ENCODE measurements at regions not wholly inside any gene's neighbourhood (a gene's known extent, or its start where the extent isn't known, plus 50 kb on each side); places are given as distances from the start of the nearest gene placed in this dataset.

DNA sequence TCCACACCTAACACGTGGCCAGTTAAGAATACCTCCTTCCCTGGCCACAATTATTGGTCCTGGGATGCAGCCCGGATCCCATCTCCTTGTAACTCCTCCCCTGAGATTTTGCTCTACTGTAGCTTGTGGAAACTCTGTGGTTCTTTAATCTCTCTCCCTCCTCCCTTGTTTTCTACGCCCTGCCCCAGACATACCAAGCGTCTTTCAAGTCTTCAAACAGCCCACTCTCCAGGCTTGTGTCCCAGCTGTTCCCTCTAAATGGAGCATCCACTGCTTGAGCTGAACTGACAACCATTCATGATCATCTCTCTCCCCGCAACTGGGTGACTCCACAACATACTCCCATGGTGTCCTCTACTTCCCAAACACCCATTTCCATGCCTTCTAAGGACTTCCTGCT is 111.6 kb downstream of the SIPA1L2 start:
- Mint-ChIP-seq H3K4me1 (ENCODE audit: low read depth) (no peaks in the 10 kb centered on the region), H3K4me3 (no peak overlapping the region), H3K9me3 (no peaks in the 10 kb centered on the region), H3K27me3 (peaks cover 4% of the 10 kb centered on the region), H3K27ac (no peak overlapping the region), H3K36me3 (ENCODE audit: low read depth) (no peaks in the 10 kb centered on the region)
- ATAC-seq (ENCODE audit: poor library complexity): no peak
- CTCF ChIA-PET: no interaction called here
- no peaks in the 10 kb centered on the region for H3K36me3 ChIP-seq (ENCODE audit: insufficient read depth, low read length)
- TF ChIP-seq, protein P1, sequence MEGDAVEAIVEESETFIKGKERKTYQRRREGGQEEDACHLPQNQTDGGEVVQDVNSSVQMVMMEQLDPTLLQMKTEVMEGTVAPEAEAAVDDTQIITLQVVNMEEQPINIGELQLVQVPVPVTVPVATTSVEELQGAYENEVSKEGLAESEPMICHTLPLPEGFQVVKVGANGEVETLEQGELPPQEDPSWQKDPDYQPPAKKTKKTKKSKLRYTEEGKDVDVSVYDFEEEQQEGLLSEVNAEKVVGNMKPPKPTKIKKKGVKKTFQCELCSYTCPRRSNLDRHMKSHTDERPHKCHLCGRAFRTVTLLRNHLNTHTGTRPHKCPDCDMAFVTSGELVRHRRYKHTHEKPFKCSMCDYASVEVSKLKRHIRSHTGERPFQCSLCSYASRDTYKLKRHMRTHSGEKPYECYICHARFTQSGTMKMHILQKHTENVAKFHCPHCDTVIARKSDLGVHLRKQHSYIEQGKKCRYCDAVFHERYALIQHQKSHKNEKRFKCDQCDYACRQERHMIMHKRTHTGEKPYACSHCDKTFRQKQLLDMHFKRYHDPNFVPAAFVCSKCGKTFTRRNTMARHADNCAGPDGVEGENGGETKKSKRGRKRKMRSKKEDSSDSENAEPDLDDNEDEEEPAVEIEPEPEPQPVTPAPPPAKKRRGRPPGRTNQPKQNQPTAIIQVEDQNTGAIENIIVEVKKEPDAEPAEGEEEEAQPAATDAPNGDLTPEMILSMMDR (IDR thresholded peaks at IDR 0.05): no peak
- no peak overlapping the region for H3K27ac ChIP-seq (ENCODE audit: low read depth in 1 of 2, low read length in 2 of 2)
- intact Hi-C loops (cut with DNase I, micrococcal nuclease): no loop called here
- no peaks in the 10 kb centered on the region for H3K4me1 ChIP-seq (ENCODE audit: insufficient read depth, low read length)
- DNase-seq: no peak
- POLR2A ChIA-PET: no interaction called here
- H3K9me3 ChIP-seq (ENCODE audit: control insufficient read depth in 1 of 2, insufficient read depth in 1 of 2, low read length in 2 of 2): no peaks in the 10 kb centered on the region
- H3K27me3 ChIP-seq (ENCODE audit: control insufficient read depth in 1 of 2, insufficient read depth in 2 of 2, low read length in 2 of 2): no peaks in the 10 kb centered on the region
- H3K4me3 ChIP-seq (ENCODE audit: low read length): no peak overlapping the region

DNA sequence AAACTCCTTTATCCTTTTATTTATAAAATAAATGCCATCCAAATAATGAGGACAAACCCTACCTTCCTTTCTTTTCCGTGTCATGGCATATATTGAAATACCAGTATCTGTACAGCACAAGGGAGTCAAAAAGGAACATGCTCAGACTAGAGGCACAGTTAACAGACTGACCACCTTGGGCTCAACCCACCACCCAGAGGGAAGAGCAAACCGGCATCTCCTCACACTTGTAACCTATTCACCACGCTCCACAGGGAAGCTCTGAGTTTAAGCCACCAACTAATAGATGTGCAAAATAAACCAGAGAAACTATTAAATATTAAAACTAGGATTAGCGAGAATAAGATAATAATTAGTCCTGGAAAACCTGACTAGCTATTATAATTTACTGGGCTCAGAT is 112.7 kb downstream of the SIPA1L2 start:
- Mint-ChIP-seq H3K36me3 (ENCODE audit: low read depth) (no peaks in the 10 kb centered on the region), H3K9me3 (no peaks in the 10 kb centered on the region), H3K27ac (no peak overlapping the region), H3K27me3 (peaks cover 4% of the 10 kb centered on the region), H3K4me1 (ENCODE audit: low read depth) (no peaks in the 10 kb centered on the region), H3K4me3 (no peak overlapping the region)
- Histone ChIP-seq H3K36me3 (ENCODE audit: insufficient read depth, low read length) (no peaks in the 10 kb centered on the region), H3K9me3 (ENCODE audit: control insufficient read depth in 1 of 2, insufficient read depth in 1 of 2, low read length in 2 of 2) (no peaks in the 10 kb centered on the region), H3K4me3 (ENCODE audit: low read length) (no peak overlapping the region), H3K4me1 (ENCODE audit: insufficient read depth, low read length) (no peaks in the 10 kb centered on the region), H3K27ac (ENCODE audit: low read depth in 1 of 2, low read length in 2 of 2) (no peak overlapping the region), H3K27me3 (ENCODE audit: control insufficient read depth in 1 of 2, insufficient read depth in 2 of 2, low read length in 2 of 2) (no peaks in the 10 kb centered on the region)
- TF ChIP-seq, protein P1 (IDR thresholded peaks at IDR 0.05): no peak
- intact Hi-C loops (cut with DNase I, micrococcal nuclease): no loop called here
- POLR2A ChIA-PET: no interaction called here
- no peak for ATAC-seq (ENCODE audit: poor library complexity)
- DNase-seq: no peak
- CTCF ChIA-PET: no interaction called here

DNA sequence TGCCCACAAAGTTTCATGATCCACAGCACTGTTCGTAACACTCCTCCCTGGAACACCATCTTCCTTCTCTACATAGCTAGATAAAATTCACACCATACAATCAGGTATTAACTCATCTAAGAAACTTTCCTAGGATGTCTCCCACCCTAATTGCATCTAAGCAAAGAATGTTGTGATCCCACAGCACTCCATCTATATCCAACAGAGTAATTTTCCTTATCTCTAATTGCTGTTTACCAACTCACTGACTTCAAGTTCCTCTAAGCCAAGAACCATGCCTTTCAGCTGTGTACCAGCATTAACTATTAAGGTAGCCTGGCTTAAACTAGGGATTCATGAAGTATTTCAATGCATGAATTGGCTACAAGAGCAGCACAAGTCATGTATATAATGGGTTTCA is 114.2 kb downstream of the SIPA1L2 start:
- intact Hi-C loops (cut with DNase I, micrococcal nuclease): no loop called here
- no peaks in the 10 kb centered on the region for H3K9me3 ChIP-seq (ENCODE audit: control insufficient read depth in 1 of 2, insufficient read depth in 1 of 2, low read length in 2 of 2)
- Mint-ChIP-seq H3K9me3 (no peaks in the 10 kb centered on the region), H3K4me1 (ENCODE audit: low read depth) (no peaks in the 10 kb centered on the region), H3K27me3 (peaks cover 4% of the 10 kb centered on the region), H3K4me3 (no peak overlapping the region), H3K27ac (no peak overlapping the region), H3K36me3 (ENCODE audit: low read depth) (no peaks in the 10 kb centered on the region)
- no peak for ATAC-seq (ENCODE audit: poor library complexity)
- no peaks in the 10 kb centered on the region for H3K36me3 ChIP-seq (ENCODE audit: insufficient read depth, low read length)
- ChIA-PET CTCF (no interaction called here), POLR2A (no interaction called here)
- no peaks in the 10 kb centered on the region for H3K27me3 ChIP-seq (ENCODE audit: control insufficient read depth in 1 of 2, insufficient read depth in 2 of 2, low read length in 2 of 2)
- H3K27ac ChIP-seq (ENCODE audit: low read depth in 1 of 2, low read length in 2 of 2): no peak overlapping the region
- TF ChIP-seq, protein P1 (IDR thresholded peaks at IDR 0.05): no peak
- H3K4me1 ChIP-seq (ENCODE audit: insufficient read depth, low read length): no peaks in the 10 kb centered on the region
- no peak for DNase-seq
- no peak overlapping the region for H3K4me3 ChIP-seq (ENCODE audit: low read length)
